Suprapubic skin (tissue), 4 donors: ENCODE measurements at regions not wholly inside any gene's neighbourhood (a gene's known extent, or its start where the extent isn't known, plus 50 kb on each side); places are given as distances from the start of the nearest gene placed in this dataset.

Experiments
- DNase-seq, 2 donors: peaks; one replicate each; pipeline ENCODE4 v3.0.0-alpha.2; 2019; ENCODE audit warnings: low spot score in 2 of 2
- H3K27ac ChIP-seq: fragments of 200-600 bp; sonication (generic); one replicate; pipeline ENCODE4 v1.5.1; 2019
- H3K27me3 ChIP-seq: fragments of 200-600 bp; sonication (generic); one replicate; pipeline ENCODE4 v1.5.1; 2019
- H3K36me3 ChIP-seq: fragments of 200-600 bp; sonication (generic); one replicate; pipeline ENCODE4 v1.5.1; 2019
- H3K4me1 ChIP-seq: fragments of 200-600 bp; sonication (generic); one replicate; pipeline ENCODE4 v1.5.1; 2019
- H3K4me3 ChIP-seq: fragments of 200-600 bp; sonication (generic); one replicate; pipeline ENCODE4 v1.5.1; 2019; ENCODE audit warnings: mild to moderate bottlenecking
- H3K9me3 ChIP-seq: fragments of 200-600 bp; sonication (generic); one replicate; pipeline ENCODE4 v1.5.1; 2019
- CTCF ChIP-seq, 2 donors: fragments of 200-600 bp in 1 of 2; fragments of 450-650 bp in 1 of 2; sonication (generic) in 1 of 2; IDR thresholded peaks; one replicate each; pipeline ENCODE4 v1.5.1; 2016 to 2019; ENCODE audit warnings: antibody characterized with exemption in 2 of 2, mild to moderate bottlenecking in 1 of 2, moderate library complexity in 1 of 2
- EP300 ChIP-seq: sonication (generic); formaldehyde crosslinking; IDR thresholded peaks from one replicate; pipeline ENCODE4 v1.6.1; 2017; ENCODE audit warnings: antibody characterized with exemption
- POLR2A ChIP-seq, 2 donors: fragments of 450-650 bp; IDR thresholded peaks; one replicate each; pipeline ENCODE4 v1.6.1; 2017; ENCODE audit warnings: antibody characterized with exemption in 2 of 2, mild to moderate bottlenecking in 2 of 2, moderate library complexity in 2 of 2
- POLR2AphosphoS5 ChIP-seq, 3 donors: sonication (generic); formaldehyde crosslinking; IDR thresholded peaks; one replicate each; pipeline ENCODE4 v1.6.1; 2017; ENCODE audit warnings: antibody characterized with exemption in 3 of 3
- WGBS: methylation state at CpG from one replicate; pipeline ENCODE4 v1.1.5; 2018; 5-methylcytosine and 5-hydroxymethylcytosine counted together

- Histone ChIP-seq H3K27me3 (no peaks in the 10 kb centered on the region), H3K4me1 (no peaks in the 10 kb centered on the region), H3K9me3 (no peaks in the 10 kb centered on the region), H3K27ac (no peak overlapping the region), H3K36me3 (no peaks in the 10 kb centered on the region), H3K4me3 (no peak overlapping the region)
- 65% methylated on average over 2 of the region's 2 CpGs for WGBS
- TF ChIP-seq CTCF (IDR thresholded peaks at IDR 0.05) (no peak), POLR2AphosphoS5 (IDR thresholded peaks at IDR 0.05) (no peak), POLR2A (IDR thresholded peaks at IDR 0.05) (no peak), EP300 (no peak)
- DNase-seq, result no peak
Observed at GRCh38 chrX:42565739-42566138, 212.2 kb downstream of the PPP1R2C start.

- Histone ChIP-seq H3K36me3 (no peaks in the 10 kb centered on the region), H3K27me3 (no peaks in the 10 kb centered on the region), H3K4me3 (no peak overlapping the region), H3K9me3 (no peaks in the 10 kb centered on the region), H3K27ac (no peak overlapping the region), H3K4me1 (no peaks in the 10 kb centered on the region)
- no peak for DNase-seq
- 71% methylated on average over 1 of the region's 1 CpG for WGBS
- TF ChIP-seq POLR2A (IDR thresholded peaks at IDR 0.05) (no peak), POLR2AphosphoS5 (IDR thresholded peaks at IDR 0.05) (no peak), CTCF (IDR thresholded peaks at IDR 0.05) (no peak), EP300 (no peak)
Observed at GRCh38 chrX:42546800-42547199, 231.2 kb downstream of the PPP1R2C start.

- Histone ChIP-seq H3K9me3 (no peaks in the 10 kb centered on the region), H3K27ac (no peak overlapping the region), H3K27me3 (no peaks in the 10 kb centered on the region), H3K4me1 (no peaks in the 10 kb centered on the region), H3K4me3 (no peak overlapping the region), H3K36me3 (no peaks in the 10 kb centered on the region)
- TF ChIP-seq POLR2AphosphoS5 (IDR thresholded peaks at IDR 0.05), result no peak
- no peak for TF ChIP-seq CTCF (IDR thresholded peaks at IDR 0.05)
- TF ChIP-seq POLR2A (IDR thresholded peaks at IDR 0.05), result no peak
- no peak for TF ChIP-seq EP300
- 82% methylated on average over 2 of the region's 2 CpGs for WGBS
- no peak for DNase-seq
Observed at GRCh38 chrX:42544883-42545282, 233.1 kb downstream of the PPP1R2C start.

- Histone ChIP-seq H3K27me3 (no peaks in the 10 kb centered on the region), H3K36me3 (no peaks in the 10 kb centered on the region), H3K27ac (no peak overlapping the region), H3K9me3 (no peaks in the 10 kb centered on the region), H3K4me3 (no peak overlapping the region), H3K4me1 (no peaks in the 10 kb centered on the region)
- DNase-seq, result no peak
- TF ChIP-seq EP300 (no peak), POLR2AphosphoS5 (IDR thresholded peaks at IDR 0.05) (no peak), POLR2A (IDR thresholded peaks at IDR 0.05) (no peak), CTCF (IDR thresholded peaks at IDR 0.05) (no peak)
Observed at GRCh38 chrX:42541554-42541953, 236.4 kb downstream of the PPP1R2C start.

GRCh38 chrX:42540146-42540545, 237.8 kb downstream of the PPP1R2C start:
- Histone ChIP-seq H3K9me3 (no peaks in the 10 kb centered on the region), H3K36me3 (no peaks in the 10 kb centered on the region), H3K27ac (no peak overlapping the region), H3K27me3 (no peaks in the 10 kb centered on the region), H3K4me1 (no peaks in the 10 kb centered on the region), H3K4me3 (no peak overlapping the region)
- no peak for DNase-seq
- TF ChIP-seq CTCF (IDR thresholded peaks at IDR 0.05) (no peak), POLR2A (IDR thresholded peaks at IDR 0.05) (no peak), EP300 (no peak), POLR2AphosphoS5 (IDR thresholded peaks at IDR 0.05) (no peak)
